ENCODE measurements at regions not wholly inside any gene's neighbourhood (a gene's known extent, or its start where the extent isn't known, plus 50 kb on each side); places are given as distances from the start of the nearest gene placed in this dataset.

DNA sequence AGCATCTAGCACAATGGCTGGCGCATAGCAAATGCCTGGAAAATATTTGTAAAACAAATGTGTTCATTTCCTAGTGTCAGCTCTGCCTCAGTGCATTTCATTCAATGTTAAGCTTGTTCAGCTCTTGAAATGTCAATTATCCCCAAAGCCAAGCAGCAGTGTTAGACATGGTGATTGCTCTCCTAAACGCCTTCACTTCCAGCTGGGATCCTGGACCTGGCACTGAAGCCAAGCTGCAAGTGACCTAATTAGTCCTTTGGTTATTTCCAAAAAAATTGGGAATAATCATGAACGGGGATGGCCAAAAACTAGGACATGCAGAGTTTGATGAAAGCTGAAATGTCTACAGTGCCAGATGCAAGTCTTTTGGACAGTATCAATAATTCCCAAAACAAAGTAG is 54.9 kb upstream of the MDGA2 start:
- no peak overlapping the region for H3K27ac ChIP-seq
- H3K4me1 ChIP-seq, result no peaks in the 10 kb centered on the region
- H3K4me3 ChIP-seq, result no peak overlapping the region
- no peaks in the 10 kb centered on the region for H3K27me3 ChIP-seq
- no peaks in the 10 kb centered on the region for H3K36me3 ChIP-seq
- TF ChIP-seq, protein P1, sequence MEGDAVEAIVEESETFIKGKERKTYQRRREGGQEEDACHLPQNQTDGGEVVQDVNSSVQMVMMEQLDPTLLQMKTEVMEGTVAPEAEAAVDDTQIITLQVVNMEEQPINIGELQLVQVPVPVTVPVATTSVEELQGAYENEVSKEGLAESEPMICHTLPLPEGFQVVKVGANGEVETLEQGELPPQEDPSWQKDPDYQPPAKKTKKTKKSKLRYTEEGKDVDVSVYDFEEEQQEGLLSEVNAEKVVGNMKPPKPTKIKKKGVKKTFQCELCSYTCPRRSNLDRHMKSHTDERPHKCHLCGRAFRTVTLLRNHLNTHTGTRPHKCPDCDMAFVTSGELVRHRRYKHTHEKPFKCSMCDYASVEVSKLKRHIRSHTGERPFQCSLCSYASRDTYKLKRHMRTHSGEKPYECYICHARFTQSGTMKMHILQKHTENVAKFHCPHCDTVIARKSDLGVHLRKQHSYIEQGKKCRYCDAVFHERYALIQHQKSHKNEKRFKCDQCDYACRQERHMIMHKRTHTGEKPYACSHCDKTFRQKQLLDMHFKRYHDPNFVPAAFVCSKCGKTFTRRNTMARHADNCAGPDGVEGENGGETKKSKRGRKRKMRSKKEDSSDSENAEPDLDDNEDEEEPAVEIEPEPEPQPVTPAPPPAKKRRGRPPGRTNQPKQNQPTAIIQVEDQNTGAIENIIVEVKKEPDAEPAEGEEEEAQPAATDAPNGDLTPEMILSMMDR (IDR thresholded peaks at IDR 0.05), result no peak
- intact Hi-C loops (cut with DNase I), result no loop called here
- FAIRE-seq, result no peak
- 40 to 53% methylated on average over 3 of the region's 3 CpGs for WGBS, 2 donors
- no peak for ATAC-seq
- no peaks in the 10 kb centered on the region for H3K9me3 ChIP-seq
- DNase-seq, result no peak

Small RNA genes in the stretch of these regions (microRNA-seq; reads per million reads assigned to microRNA genes)
- gene MIR548Y, result 0 reads per million in 2 donors

Measured in pancreas (tissue), 10 donors.